ENCODE measurements at regions not wholly inside any gene's neighbourhood (a gene's known extent, or its start where the extent isn't known, plus 50 kb on each side); places are given as distances from the start of the nearest gene placed in this dataset.

DNA sequence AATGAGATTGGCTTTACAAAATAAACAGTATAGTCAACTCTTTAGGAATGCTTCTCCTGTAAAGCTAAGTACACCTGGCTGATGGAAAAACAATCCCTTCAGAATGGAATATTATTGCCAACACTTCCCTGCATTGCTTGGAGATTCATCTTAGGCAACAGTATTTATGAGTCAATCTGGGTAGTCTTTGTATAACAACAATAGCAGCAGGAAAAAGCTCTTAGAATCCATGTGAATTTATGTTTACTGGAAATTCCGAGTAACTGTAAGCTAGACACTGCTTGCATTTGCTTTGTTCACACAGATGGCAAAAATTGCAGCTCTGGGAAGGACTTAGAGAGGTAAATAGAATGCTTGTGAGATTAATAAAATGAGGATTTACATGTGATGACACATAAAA, 101.7 kb upstream of the NTRK2 start:
- H3K36me3 ChIP-seq, result no peaks in the 10 kb centered on the region
- TF ChIP-seq CTCF (IDR thresholded peaks at IDR 0.05; ENCODE audit: low read depth, low read length), result no peak
- H3K27me3 ChIP-seq, result no peaks in the 10 kb centered on the region
- no peaks in the 10 kb centered on the region for H3K9me3 ChIP-seq
- DNase-seq, result no peak
- H3K4me3 ChIP-seq (ENCODE audit: low read depth, low read length), result no peak overlapping the region
- no peaks in the 10 kb centered on the region for H3K4me1 ChIP-seq

DNA sequence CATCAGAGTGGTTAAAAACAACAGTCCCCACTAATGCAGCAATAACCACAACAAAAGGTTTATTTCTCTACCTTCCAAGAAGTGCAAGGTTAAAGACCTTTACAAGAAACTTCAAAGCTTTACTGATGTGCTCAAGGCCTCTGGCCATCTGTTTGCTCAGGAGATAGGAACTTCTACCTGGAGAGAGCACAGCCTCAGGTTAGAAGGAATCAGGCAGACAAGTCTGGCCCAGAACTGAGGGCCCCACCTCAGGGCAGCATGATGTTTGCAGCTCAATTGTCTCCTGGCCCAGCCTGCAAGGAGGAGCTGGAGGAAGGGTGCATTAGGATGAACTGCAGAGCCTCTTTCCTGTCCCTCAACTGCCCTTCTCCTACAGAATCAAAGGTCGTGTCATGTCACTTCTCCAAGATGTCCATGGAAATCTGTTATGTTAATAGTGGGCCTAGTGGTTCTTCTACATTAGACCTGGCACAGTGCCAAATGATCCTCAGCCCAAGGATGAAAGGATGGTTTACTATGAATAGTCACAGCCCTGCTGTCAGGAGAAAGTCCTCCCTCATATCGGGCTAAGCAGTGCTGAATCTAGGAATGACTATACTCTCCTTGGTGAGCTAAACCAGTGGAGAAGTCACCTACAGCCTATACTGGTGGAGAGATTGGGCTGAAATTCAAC, 98.9 kb upstream of the NTRK2 start:
- Histone ChIP-seq H3K4me1 (no peaks in the 10 kb centered on the region), H3K9me3 (no peaks in the 10 kb centered on the region), H3K27me3 (no peaks in the 10 kb centered on the region), H3K36me3 (no peaks in the 10 kb centered on the region), H3K4me3 (ENCODE audit: low read depth, low read length) (no peak overlapping the region)
- no peak for TF ChIP-seq CTCF (IDR thresholded peaks at IDR 0.05; ENCODE audit: low read depth, low read length)
- DNase-seq, result no peak

DNA sequence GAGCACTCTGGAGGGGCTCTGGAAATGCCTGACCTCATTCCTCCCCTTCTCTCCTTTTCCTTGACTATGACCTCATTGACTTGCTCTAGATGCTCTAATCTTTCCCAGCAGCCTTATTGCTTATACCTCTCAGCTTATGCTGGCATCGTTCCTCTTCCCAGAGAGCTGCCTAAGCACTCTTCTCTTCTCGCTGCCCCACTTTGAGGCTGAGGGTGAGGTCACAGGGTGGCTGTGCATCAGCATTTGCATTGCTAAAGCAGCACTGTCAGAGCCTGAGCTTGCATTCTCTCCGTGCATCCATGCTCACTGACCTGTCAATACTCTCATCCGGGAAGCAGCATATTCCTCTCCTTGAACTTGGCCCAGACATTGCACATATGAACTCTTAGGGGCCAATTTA, 96.4 kb upstream of the NTRK2 start:
- TF ChIP-seq CTCF (IDR thresholded peaks at IDR 0.05; ENCODE audit: low read depth, low read length), result no peak
- no peak for DNase-seq
- Histone ChIP-seq H3K27me3 (no peaks in the 10 kb centered on the region), H3K9me3 (no peaks in the 10 kb centered on the region), H3K4me3 (ENCODE audit: low read depth, low read length) (no peak overlapping the region), H3K36me3 (no peaks in the 10 kb centered on the region), H3K4me1 (no peaks in the 10 kb centered on the region)

- TF ChIP-seq CTCF (IDR thresholded peaks at IDR 0.05; ENCODE audit: low read depth, low read length), result no peak
- DNase-seq, result no peak
- Histone ChIP-seq H3K4me3 (ENCODE audit: low read depth, low read length) (no peak overlapping the region), H3K27me3 (no peaks in the 10 kb centered on the region), H3K9me3 (no peaks in the 10 kb centered on the region), H3K36me3 (no peaks in the 10 kb centered on the region), H3K4me1 (no peaks in the 10 kb centered on the region)
Observed at GRCh38 chr9:84575705-84576104, 93.8 kb upstream of the NTRK2 start.

DNA sequence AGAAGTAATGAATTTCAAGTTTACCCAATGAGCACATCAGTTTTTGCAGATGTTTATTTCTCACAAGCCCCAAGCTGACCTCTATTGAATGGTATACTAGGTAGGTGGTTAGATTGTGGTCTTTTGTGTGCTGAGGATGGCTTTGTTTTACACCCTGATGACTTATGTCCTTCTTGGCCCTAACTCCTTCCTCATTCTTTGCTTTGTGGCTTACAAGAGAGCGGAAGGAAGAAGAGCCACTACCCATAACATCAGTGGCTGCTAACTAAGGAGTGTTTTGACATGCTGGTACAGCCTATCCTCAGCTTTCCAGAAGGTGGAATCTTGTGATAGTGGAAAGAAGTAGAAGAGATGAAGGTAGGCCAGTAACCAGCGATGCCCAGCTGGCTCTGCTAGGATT, 85.7 kb upstream of the NTRK2 start:
- no peaks in the 10 kb centered on the region for H3K4me1 ChIP-seq
- no peaks in the 10 kb centered on the region for H3K9me3 ChIP-seq
- no peaks in the 10 kb centered on the region for H3K36me3 ChIP-seq
- no peak for DNase-seq
- no peak for TF ChIP-seq CTCF (IDR thresholded peaks at IDR 0.05; ENCODE audit: low read depth, low read length)
- H3K27me3 ChIP-seq, result no peaks in the 10 kb centered on the region
- no peak overlapping the region for H3K4me3 ChIP-seq (ENCODE audit: low read depth, low read length)

DNA sequence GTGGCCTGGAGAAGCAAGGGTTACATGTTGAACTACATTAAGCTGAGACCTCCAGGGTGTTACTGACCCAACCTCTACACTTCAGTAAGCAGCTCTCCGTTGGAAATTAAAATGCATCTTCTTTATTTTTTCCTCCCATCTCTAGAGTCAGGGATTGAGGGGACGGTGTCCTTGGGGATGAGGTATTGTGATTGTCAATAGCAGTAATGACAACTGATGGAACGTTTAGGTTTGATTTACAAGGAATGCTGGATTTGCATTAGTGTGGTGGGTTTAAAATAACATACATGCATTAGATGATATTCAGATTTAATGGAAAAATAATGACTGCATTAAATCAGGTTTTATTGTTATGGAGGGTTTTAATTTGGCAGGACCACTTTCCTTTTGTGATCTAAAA, 82.9 kb upstream of the NTRK2 start:
- no peaks in the 10 kb centered on the region for H3K36me3 ChIP-seq
- DNase-seq, result no peak
- TF ChIP-seq CTCF (IDR thresholded peaks at IDR 0.05; ENCODE audit: low read depth, low read length), result no peak
- no peaks in the 10 kb centered on the region for H3K27me3 ChIP-seq
- no peaks in the 10 kb centered on the region for H3K9me3 ChIP-seq
- H3K4me3 ChIP-seq (ENCODE audit: low read depth, low read length), result no peak overlapping the region
- no peaks in the 10 kb centered on the region for H3K4me1 ChIP-seq

Data from BE2C (cell line).